AG08396 (cell line): ENCODE measurements at regions not wholly inside any gene's neighbourhood (a gene's known extent, or its start where the extent isn't known, plus 50 kb on each side); places are given as distances from the start of the nearest gene placed in this dataset.

Source experiments
- DNase-seq: peaks from one replicate; pipeline ENCODE4 v3.0.0; 2012; ENCODE audit warnings: low spot score, mixed read lengths

DNA sequence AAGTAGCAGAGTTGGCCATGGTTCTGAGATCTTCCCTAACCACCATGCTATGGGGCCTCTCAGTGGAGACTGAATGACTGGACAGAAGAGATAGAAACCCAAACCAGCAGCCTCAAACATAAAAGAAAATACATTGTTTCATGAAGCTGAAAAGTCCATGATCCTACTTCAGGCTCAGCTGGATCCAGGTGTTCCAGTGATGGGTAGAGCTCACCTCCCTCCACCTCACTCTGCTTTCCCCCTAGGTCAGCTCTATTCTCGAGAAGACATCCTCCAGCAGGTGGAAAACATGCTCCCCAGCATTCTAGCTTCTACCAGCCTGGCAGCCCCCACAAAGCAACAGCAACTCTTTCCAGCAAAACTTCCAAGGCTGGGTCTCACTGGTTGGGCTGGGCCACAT is 132.1 kb downstream of the OAT start:
- no peak for DNase-seq

DNA sequence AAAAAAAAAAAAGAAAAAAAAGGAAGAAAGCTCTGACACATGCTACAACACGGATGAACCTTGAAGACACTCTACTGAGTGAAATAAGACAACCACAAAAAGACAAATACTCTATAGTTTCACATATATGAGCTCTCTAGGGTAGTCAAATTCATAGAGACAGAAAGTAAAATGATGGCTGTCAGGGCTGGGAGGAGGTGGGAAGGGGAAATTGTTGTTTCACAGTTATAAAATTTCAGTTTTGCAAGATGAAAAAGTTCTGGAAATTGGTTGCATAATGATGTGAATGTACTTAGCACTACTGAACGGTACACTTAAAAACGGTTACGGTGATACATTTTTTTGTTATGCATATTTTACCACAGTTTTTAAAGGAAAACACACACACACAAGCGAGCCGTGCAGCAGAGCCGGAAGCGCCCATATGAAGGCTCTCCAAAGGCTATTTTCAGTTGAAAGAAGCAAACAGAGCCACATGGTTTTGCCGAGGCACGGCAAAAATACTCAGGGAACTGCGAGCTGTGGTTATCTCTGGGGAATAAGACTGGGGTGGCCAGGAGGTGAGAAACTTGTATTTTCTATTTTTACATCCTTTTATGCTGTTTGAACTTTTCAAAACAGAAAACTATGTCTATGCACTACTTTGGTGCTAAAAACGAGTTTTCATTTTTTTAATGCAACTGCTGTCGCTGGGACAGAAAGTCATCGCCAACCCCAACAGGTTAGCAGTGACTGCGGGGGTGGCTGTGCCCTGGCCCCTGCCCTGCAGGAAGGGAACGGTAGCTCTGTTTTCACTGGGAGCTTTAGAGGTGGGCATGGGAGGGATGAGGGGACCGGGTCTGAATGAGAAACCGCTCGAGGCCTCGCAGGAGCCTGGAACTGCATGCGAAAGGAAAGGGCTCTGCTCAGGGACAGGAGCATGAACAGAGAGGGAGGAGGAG is 132.9 kb downstream of the OAT start:
- no peak for DNase-seq

GRCh38 chr10:124283949-124284250 is 134.8 kb downstream of the OAT start:
- no peak for DNase-seq

DNA sequence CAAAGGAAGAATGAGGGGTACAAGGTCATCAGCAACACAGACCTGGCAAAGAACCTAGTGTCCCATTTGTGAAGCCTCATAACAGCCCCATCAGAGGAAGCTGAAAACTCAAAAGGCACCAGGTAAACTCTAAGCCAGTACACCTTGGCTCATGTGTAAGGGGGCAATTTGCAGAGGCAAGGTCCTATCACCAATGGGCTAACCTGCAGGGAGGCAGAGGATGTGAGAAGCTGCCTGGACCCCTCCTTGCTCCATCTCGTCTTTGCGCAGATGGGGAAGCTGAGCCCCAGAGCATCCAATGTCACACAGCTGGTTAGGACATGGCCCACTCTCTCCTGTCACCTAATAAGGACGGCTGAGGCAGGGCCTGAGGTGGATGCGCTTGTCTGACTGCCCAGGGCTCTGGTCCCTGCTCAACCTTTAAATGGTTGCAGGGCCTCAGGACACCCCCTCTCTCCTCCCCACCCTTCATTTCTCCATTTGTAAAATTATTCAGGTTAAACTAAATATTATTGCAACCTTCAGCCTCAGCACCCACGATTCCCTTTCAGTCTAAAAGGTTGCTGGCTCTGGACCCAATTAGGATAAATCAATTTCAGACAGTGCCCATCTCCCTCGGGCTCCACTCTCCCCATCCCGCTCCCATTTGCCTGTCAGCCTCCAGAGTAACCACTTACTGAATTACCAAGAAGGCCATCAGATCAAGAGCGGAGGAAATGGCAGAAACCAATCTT is 135.3 kb downstream of the OAT start:
- DNase-seq: no peak

GRCh38 chr10:124282326-124282725 is 136.4 kb downstream of the OAT start:
- DNase-seq: no peak

GRCh38 chr10:124281666-124282065 is 137.1 kb downstream of the OAT start:
- DNase-seq: no peak

DNA sequence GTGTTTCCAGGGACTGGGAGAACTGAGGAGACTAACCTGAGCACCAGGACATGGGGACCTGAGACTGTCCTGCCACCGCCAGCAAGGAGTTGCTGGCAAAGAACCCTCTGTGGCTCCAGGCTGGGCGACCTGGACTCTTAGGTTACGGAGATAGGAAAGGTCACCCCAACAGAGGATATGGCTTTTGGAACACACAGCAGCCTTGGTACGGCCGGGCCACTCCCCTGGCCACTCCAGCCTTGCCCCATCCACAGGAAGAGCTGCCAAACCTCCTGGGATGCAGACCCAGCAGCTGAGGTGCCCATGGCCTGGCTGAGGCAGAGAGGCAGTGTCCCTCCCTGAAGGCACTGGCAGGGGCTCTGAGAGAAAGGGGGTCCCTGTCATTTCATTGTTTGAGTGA is 137.8 kb downstream of the OAT start:
- DNase-seq: no peak

GRCh38 chr10:124279882-124280281 is 138.8 kb downstream of the OAT start:
- DNase-seq: no peak

DNA sequence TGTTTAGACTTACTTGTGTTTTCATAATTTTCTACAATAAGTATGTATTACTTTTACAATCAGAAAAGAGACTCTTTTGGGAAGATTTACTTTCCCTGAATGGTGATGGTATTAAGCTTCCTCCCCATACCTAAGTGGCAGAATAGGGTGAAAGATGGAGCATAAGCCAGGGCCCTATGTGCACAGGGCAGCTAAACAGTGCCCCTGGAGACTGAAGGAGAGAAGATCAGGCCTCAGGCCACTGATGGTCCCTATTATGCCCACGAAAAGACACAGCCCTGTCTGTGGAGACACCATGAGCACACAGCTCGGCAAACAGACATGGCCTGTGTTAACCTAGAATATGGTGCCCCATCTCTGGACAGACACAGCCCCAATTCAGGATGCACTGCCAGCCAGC is 139.4 kb downstream of the OAT start:
- DNase-seq: no peak

GRCh38 chr10:124278356-124278755 is 140.4 kb downstream of the OAT start:
- no peak for DNase-seq

GRCh38 chr10:124273141-124273540 is 145.6 kb downstream of the OAT start:
- no peak for DNase-seq

DNA sequence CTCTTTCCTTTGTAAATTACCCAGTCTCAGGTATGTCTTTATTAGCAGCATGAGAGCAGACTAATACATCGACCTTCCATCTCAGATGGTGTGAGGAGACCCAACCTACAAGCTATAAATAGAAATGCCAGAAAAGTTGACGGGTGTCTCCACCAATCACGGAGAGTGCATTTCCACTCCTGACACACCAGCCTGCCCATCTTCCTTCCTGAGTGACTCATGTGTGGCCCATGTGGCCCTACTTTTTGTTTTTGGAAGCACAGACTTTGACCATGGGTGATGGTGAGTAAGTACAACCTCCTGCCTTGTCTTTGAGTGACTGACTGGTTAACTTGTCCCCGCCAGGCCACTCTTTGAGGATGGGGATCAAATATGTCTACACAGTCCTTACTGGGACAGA is 147.0 kb downstream of the OAT start:
- DNase-seq: no peak

DNA sequence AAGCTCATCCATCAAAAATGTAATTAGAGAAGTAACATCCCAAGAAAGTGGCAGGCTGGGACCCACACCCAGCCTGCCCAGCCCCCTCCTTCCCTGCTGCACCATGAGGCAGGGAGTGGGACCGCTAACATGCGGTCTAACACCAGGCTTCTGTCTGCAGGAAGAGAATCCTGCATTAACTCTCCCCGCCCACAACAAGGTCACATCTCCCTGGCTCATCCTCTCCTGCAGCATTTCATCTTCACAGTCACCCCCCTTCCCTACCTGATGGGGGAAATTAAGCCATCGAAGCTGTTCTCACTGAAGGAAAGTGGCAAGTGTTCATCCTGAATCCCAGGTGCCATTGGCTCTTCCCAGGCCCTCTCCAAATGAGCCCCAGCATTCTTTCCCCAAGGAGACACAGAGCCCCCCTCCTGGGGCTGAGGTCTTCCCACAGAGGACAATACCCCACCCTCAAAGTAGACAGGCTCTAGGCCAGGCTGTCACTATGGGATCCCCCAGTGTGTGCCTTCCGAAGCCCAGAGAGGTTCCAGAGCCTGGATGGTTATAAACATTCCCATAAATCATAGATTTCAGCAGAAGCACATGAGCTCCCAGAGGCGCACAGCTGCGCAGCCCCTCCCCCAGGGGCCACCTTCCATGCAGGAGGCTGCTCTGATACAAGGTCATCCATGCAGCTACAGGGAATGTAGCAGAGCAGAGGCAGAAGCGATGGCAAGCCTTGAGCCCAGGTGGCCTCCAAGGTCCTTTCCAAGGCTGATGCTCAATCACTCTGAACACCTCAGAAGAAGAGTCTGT is 148.0 kb downstream of the OAT start:
- DNase-seq: no peak

- DNase-seq: no peak
Measured at GRCh38 chr10:124268976-124269375, 149.7 kb downstream of the OAT start.

DNA sequence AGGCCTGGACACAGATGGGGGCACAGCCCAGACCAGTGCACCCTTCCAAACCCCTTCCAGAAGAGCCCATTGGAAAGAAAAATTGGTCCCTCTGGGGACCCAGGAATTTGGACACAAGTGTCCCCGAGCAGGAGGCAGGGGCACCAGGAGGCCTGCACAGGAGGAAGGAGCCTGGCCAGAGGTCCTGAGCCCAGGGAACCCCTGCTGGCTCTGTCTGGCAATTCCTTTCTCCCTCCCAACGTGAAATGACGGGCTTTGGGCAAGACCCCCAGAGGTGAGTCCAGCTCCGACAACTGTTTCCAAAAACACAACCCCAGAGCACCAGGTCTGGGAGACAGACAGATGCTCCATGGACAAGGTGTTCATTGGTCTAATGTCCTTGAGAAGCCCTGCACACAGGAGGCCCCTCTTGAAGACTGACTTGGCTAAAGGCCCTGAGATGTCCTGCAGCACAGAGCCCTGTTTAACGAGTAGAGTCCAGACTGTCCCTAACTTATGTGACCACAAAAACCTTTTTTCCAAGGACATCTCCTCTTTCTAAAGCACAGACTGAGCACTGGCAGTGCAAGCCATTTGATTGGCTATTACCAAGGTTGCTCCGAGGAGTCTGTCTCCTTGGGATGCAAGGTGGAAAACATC is 150.7 kb downstream of the OAT start:
- DNase-seq: no peak

- peak; percentile 47 for DNase-seq
Measured at GRCh38 chr10:124267231-124267885, 151.4 kb downstream of the OAT start.

DNA sequence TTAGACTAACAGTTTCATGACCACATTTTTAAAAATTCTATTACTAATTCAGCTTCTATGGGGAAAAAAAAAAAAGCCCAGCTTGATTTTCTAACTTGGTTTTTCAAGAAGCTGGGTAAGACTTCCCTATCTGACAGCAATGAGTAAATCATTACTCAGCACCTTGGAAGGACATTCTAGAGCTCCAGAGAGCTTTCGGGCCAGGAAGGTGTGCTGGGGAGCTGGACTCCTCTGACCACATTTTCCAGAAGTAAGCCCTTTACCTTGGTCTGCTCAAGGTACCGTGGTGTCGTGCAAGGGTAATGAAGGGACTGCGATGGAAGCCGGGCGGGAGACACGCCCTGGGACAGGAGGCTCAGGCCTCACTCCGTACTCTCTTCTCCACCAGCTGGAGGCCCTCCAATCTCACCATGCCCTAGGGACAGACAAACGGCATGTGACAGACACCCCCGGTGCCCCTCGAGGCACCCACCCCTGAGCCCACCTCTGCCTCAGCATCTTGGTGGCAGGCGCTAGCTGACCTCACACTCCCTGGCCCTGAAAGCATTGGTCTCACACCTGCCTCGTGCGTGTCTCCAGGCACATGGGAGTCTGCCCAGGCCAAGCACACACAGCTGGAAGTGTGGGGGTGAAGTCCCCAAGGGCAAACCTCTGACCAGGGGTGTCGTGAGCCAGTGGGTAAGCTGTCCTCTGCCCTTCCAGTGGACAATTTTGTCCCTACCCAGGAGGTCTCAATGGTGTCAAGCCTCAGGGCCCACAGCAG is 152.1 kb downstream of the OAT start:
- no peak for DNase-seq

DNA sequence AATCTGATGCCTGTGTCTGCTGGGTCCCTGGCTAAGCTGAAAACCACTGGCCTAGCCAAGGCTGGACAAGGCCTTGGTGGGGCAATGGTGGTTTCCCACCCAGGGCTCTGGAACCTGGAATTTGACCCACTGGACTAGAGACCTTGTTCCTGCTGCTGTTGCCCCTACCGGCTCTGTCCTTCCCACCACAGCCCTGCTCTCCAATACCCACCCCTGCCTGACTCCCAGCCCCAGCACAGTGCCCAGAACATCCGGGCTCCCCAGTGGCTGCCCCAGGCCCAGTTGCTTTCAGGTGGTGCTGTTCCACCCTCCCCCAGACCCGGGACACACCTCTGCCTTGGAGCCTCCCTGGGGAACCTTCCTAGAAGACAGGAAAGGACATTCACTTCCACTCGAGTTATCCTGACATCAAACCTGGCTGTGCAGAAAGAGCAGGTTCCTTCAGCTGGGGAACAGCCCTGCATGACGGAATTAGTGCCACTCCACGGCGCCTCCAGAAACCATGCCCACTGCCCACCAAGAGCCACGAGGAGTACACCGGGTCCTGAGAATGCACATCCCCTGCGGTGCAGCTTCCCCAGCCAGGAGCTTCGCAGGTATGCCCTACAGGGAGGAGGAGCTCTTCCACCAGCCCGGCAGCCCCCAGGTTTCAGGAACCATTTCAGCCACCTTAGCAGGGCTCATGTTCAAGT is 152.8 kb downstream of the OAT start:
- DNase-seq: no peak

DNA sequence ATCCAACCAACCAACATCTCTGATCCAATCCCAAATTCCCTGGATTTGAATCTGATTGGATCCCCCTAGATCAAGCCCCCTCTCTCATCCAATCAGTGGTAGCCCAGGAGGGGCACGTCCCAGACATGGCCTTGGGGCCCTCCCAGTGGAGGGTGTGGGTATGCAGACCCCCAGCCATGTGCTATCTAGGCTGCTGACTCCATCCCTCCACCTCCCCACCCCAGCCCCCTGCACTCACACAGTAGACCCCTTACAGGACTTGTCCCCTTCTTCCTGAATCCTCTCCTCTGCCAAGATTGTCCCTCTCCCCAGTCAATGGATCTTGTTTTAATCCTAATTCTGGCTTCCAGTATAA is 153.4 kb downstream of the OAT start:
- no peak for DNase-seq

DNA sequence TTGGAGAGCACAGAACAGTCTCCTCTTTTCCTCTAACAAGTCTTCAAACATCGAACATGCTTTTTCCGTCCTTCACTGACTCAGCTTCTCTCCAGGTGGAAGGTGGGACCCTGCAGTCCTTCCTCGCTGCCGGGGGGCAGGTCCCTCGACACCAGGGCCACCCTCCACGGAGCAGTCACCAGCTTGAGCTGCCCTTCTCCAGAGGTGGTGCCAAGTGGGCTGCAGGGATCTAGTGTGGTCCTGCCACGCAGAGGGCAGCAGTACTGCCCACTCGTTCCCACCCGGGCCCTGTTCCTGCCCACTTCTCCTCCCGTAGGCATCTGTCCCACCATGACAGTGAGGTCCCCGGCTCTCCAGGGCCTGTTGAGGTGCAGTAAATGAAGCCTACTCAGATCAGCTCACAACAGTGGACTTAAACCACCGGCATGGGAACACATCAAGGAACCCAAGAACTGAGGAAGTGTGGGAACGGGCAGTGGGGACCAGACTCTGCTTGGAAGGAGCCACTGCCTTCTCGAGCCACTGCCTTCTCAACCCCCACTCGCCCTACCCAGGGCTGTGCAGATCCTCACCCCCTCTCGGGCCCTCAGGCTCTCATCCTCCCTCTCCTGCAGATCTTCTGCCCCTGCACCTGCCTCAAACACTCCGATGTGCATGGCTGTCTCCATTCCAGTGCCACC is 153.9 kb downstream of the OAT start:
- no peak for DNase-seq
